SKM-1 (cell line): ENCODE measurements at regions not wholly inside any gene's neighbourhood (a gene's known extent, or its start where the extent isn't known, plus 50 kb on each side); places are given as distances from the start of the nearest gene placed in this dataset.

Source experiments
- DNase-seq: peaks from one replicate; lab custom pipeline; 2025; ENCODE audit not compliant: unreplicated experiment; lab: John Stamatoyannopoulos, UW

DNA sequence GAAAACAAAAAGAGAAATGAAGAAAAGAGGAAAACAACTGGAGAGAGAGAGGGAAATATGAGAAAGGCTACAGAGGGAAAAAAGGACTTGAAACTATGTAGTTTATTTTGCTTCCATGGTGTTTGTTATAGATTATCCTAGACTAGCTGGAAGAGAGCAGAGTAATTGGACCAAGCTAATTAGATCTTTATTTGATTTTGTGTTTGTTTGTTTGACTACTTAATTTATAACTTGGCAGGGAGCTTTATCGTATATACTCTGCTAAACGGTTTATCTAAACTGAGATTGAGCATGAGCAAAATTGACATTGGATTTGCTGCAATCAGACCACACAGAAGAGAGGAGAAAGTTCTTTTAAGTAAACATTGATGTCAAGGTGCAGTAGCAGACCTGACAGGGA lies 443.8 kb upstream of the USP24 start:
- no peak for DNase-seq

- no peak for DNase-seq
These were observed 439.6 kb upstream of the USP24 start for GRCh38 chr1:55654750-55655149.

GRCh38 chr1:55654171-55654570 lies 439.0 kb upstream of the USP24 start:
- no peak for DNase-seq

DNA sequence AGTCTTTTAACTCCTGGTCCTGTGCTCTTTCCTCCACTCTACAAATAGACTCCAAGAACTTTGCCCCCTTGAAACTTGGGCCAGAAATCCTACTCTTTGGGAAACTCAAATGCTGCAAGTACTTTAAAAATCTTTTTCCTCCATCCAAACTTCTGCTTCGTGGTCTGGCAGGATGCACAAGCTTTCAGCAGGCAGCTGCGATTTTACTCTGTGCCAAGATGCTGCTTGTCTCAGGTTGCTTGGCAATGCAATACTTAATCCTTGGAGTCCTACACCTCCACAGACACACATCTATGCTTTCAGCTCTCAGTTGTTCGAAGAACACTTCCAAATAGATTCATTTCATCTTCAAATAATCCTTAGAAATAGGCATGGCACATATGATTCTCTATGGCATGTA lies 435.3 kb upstream of the USP24 start:
- DNase-seq, result no peak

- no peak for DNase-seq
These were observed 431.0 kb upstream of the USP24 start for GRCh38 chr1:55646181-55646580.

DNA sequence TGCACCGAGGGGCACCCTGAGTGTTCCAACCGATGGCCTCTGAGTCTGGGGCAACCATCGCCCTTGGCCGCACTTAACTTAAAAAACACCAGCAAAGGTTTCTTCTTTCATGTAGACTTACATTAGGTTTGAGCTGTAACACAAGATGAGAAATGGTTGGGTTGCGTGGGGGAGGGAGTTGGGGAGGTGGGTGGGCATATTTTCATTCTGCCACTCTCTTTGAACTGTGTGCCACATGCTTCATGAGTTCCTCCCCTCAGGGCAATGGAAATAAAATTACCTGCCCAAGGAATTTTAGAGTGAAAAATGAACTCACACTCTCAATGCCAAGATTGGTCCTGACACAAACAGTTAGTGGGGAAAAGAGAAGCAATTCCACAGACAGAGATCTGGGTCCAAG lies 430.1 kb upstream of the USP24 start:
- DNase-seq, result no peak

DNA sequence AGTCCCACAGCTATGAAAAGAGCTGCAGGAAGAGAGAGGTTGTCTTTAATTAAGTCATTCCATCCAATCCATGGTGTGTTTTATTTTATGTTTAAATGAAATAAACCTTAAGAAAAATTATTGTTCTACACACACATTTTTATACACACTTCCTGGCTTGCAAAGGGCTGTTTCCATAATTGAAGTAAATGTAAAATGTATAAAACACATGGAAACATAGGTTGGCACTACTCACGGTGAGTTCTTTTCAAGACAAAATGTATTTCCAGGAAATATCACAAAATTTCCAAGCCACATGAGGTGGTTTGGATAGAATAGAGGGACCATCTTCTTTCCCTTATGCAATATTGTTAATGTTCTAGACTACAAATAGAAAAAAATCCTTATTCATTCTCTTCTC lies 426.8 kb upstream of the USP24 start:
- no peak for DNase-seq

- DNase-seq, result no peak
These were observed 425.7 kb upstream of the USP24 start for GRCh38 chr1:55640708-55641473.

- no peak for DNase-seq
These were observed 424.4 kb upstream of the USP24 start for GRCh38 chr1:55639526-55639925.

GRCh38 chr1:55639051-55639450 lies 423.9 kb upstream of the USP24 start:
- no peak for DNase-seq

- DNase-seq, result no peak
These were observed 421.5 kb upstream of the USP24 start for GRCh38 chr1:55636696-55637095.

GRCh38 chr1:55635856-55636255 lies 420.7 kb upstream of the USP24 start:
- no peak for DNase-seq

DNA sequence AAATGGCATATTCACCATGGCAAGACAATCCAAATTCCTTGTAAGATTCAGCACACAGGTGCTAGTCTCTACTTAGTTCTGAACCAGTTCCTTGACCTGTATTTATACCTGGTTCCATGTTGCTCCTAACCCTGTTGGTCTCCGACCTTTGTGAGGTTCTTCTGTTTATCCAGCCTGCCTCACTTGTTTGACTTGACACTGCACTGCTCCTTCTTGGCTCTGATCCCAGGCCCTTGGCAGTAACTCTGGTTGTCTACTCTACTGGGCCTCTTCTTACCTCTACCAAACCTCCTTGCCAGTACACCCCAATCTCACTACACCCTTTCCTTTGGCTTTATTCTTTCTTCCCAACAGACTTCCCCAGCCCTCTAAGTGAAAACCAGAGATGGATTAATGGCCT lies 419.4 kb upstream of the USP24 start:
- no peak for DNase-seq

- no peak for DNase-seq
These were observed 417.7 kb upstream of the USP24 start for GRCh38 chr1:55632906-55633305.

DNA sequence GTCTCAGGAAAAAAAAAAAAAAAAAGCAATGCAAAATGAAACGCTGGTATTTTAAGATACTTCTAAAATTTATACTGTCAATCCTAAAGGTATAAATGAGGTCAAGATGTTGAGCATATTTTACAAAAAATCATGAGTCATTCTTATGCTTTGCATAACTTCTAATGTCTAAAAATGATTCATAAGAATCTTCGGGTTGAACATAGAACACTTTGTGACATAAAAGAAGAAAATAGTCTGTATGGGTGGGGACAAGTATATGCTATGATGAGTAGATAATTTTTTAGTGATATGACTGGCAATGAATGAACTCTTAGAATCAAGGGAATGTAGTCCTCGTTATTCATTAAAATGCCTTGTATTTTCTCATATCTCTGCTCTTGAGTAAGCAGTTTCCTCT lies 416.9 kb upstream of the USP24 start:
- no peak for DNase-seq

GRCh38 chr1:55631509-55631908 lies 416.3 kb upstream of the USP24 start:
- DNase-seq, result no peak

DNA sequence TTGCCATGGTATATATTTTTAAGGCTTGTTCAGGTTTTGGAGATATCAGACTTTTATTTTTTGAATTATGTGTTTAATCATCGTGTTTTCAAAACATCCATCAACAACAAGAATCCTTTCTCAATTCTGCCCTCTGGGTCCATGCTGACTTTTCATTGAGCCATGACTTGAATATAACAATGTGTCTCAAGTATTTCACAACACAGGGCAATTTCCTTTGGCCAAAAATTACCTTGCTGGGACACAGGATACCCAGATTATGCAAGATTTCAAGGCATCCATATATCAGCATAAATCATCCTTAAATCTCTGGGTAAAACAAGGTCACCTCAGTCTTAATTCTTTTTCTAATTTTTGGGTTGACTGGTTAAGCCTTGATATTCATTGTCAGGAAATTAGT lies 411.2 kb upstream of the USP24 start:
- DNase-seq, result no peak

DNA sequence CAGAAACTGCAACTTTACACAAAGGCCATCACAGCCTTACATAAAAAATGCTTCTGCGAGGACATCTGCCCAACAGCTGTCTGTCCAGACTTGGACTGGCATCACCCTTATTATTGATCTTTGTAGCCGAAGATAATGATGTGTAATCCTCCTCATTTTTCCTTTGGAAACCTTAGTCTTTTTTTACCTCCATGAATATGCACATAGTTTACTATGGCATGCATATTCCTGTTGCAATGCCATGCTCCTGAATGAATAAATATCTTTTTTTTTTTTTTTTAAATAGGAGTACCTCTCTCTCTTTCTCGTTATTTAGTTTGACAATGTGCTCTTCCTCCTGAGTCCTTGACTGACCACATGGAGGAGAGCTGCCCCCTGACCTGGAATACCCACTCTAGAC lies 409.6 kb upstream of the USP24 start:
- no peak for DNase-seq

DNA sequence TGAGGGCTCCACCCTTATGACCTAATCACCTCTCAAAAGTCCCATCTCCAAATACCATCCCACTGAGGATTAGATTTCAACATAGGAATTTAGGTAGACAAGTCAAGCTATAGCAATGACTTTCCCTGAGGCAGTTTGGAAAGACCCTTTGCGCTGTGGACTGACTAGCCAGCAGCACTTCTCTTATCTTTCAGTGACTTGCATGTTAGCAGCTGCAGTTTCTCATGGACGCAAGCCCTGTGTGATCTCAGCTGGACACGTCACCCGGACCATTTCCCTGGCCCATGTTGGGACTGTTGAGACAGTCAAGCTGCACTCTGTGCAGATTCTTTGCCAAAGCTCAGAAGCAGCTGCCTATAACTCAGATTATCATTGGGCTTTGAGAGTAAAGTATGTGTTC lies 408.1 kb upstream of the USP24 start:
- no peak for DNase-seq

GRCh38 chr1:55622074-55622473 lies 406.9 kb upstream of the USP24 start:
- DNase-seq, result no peak

DNA sequence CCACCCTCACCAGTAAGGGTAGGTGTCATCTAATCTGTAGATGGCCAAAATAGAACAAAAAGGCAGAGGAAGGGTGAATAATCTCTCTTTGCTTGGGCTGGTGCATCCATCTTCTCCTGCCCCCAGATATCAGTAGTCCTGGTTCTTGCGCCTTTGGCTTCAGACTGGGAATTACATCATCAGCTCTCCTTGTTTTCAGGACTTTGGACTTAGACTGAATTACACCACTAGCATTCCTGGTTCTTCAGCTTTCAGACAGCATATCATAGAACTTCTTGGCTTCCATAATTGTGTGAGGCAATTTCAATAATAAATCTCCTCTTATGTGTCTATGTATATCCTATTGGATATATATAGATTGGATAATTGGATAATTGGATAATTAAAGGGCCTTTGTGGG lies 403.0 kb upstream of the USP24 start:
- DNase-seq, result no peak

DNA sequence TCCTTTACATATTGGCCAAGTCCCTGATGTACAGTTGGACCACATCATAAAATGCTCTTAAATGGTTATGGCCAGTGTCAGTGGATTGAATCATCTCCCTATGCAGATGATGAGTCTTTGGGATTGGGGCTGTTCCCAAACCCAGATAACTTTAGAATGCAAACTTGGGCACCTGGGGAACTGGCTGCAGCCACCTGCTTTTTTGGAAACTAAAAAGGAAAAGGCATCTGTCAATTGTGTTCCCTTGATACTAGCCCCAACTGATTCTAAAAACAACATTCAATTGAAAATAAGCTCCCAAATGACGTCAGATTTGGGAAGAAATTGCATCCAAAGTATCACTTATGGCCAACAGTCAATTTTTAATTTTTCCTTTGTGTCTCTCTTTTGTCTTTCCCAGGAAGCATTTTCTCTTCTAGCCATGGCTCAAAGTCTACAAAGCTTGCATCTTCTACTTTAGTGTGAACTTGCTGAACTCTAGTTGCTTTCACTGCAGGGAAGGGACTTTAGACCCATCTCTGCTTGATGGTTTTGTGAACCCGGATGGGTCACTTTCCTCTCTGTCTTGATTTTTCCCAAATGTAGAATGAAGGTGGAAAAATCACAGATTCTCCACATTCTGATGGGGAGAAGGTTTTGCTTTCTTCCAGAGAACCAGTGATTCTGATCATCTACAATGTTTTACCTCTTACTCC lies 402.3 kb upstream of the USP24 start:
- no peak for DNase-seq

DNA sequence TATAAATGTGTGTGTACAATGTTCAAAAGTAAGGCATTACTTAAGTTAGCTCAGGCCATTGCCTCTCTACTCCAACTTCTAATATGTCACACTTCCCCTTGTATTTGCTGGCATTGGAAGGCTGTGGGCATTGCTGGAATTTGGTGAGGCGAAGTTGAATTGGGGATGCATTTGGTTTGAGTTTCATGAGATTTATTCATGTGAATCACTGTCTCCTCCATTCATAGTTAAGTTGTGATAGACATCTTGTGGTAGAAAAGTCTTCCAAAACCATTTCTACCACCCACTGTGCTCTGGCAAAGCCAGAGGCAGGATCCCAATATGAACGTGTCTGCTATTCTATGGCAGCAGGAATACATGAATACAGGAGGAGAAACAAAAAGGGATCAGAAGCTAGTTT lies 397.8 kb upstream of the USP24 start:
- no peak for DNase-seq
